ENCODE measurements at regions not wholly inside any gene's neighbourhood (a gene's known extent, or its start where the extent isn't known, plus 50 kb on each side); places are given as distances from the start of the nearest gene placed in this dataset.

DNA sequence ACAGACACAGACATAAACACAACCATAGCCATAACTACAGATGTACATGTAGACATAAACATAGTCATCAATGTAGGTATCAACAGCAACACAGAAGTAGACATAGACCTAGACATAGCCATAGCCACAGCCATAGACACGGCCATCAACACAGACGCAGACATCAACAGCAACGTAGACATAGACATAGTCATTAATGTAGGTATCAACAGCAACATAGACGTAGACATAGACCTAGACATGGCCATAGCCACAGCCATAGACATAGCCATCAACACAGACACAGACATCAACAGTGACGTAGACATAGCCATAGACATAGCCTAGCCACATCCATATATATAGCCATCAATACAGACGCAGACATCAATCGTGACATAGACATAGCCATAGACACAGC is 258.3 kb upstream of the FOXQ1 start:
- TF ChIP-seq NR3C1 (CRISPR knock-in tag; conservative IDR thresholded peaks at IDR 0.05; ENCODE audit: low read depth) = no peak
- TF ChIP-seq FOXJ3 (CRISPR knock-in tag; IDR thresholded peaks at IDR 0.05; ENCODE audit: borderline replicate concordance) = no peak
- Mint-ChIP-seq H3K27me3 (ENCODE audit: low read depth) (no peaks in the 10 kb centered on the region; the same call in 1 of the 2 replicates), H3K36me3 (no peaks in the 10 kb centered on the region), H3K4me3 (no peak overlapping the region), H3K9me3 (peaks cover 9% of the 10 kb centered on the region), H3K27ac (no peak overlapping the region), H3K4me1 (0 out of 2 replicates have a peak, but pooled peaks cover 4% of the 10 kb centered on the region)
- ChIA-PET CTCF (no interaction called here), POLR2A (no interaction called here)
- no peak for DNase-seq (ENCODE audit: low spot score)
- no peak for ATAC-seq

DNA sequence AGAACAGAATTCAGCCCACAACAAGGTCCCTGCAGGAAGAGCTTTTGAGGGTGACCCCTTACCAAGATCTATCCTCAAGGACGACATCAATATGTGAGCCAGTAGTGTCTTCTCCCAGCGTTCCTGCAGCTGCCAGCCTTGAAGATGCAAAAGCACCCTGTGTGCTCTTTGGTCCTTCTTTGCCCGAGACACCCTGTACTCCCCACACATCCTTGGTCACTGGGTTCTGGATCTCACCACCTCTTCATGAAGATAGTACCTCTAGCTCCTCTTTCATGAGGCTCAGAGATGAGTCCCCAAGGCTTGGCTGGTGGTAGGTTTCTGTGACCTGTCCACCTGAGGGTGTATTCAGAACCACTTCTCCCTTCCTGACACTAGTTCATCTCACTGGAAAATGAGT is 259.6 kb upstream of the FOXQ1 start:
- CTCF ChIA-PET = no interaction called here
- Mint-ChIP-seq H3K27me3 (ENCODE audit: low read depth) (no peaks in the 10 kb centered on the region; the same call in 1 of the 2 replicates), H3K27ac (no peak overlapping the region), H3K4me3 (no peak overlapping the region), H3K4me1 (0 out of 2 replicates have a peak, but pooled peaks cover 4% of the 10 kb centered on the region), H3K9me3 (peaks cover 9% of the 10 kb centered on the region), H3K36me3 (no peaks in the 10 kb centered on the region)
- POLR2A ChIA-PET = no interaction called here
- no peak for DNase-seq (ENCODE audit: low spot score)
- no peak for TF ChIP-seq NFYB (CRISPR knock-in tag; conservative IDR thresholded peaks at IDR 0.05; ENCODE audit: low read depth)
- no peak for TF ChIP-seq ESRRA (CRISPR knock-in tag; IDR thresholded peaks at IDR 0.05; ENCODE audit: borderline replicate concordance)
- no peak for TF ChIP-seq ELF4 (CRISPR knock-in tag; IDR thresholded peaks at IDR 0.05; ENCODE audit: low read depth)
- TF ChIP-seq ZNF121 (CRISPR knock-in tag; IDR thresholded peaks at IDR 0.05) = no peak
- TF ChIP-seq ZNF416 (CRISPR knock-in tag; IDR thresholded peaks at IDR 0.05) = no peak
- no peak for TF ChIP-seq FOXJ3 (CRISPR knock-in tag; IDR thresholded peaks at IDR 0.05; ENCODE audit: borderline replicate concordance)
- TF ChIP-seq, protein P1, sequence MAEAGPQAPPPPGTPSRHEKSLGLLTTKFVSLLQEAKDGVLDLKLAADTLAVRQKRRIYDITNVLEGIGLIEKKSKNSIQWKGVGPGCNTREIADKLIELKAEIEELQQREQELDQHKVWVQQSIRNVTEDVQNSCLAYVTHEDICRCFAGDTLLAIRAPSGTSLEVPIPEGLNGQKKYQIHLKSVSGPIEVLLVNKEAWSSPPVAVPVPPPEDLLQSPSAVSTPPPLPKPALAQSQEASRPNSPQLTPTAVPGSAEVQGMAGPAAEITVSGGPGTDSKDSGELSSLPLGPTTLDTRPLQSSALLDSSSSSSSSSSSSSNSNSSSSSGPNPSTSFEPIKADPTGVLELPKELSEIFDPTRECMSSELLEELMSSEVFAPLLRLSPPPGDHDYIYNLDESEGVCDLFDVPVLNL (CRISPR knock-in tag; IDR thresholded peaks at IDR 0.05; ENCODE audit: borderline replicate concordance, low read depth) = no peak
- TF ChIP-seq TP53 (CRISPR knock-in tag; IDR thresholded peaks at IDR 0.05) = no peak
- no peak for TF ChIP-seq ETV6 (CRISPR knock-in tag; IDR thresholded peaks at IDR 0.05)
- TF ChIP-seq, protein P2, sequence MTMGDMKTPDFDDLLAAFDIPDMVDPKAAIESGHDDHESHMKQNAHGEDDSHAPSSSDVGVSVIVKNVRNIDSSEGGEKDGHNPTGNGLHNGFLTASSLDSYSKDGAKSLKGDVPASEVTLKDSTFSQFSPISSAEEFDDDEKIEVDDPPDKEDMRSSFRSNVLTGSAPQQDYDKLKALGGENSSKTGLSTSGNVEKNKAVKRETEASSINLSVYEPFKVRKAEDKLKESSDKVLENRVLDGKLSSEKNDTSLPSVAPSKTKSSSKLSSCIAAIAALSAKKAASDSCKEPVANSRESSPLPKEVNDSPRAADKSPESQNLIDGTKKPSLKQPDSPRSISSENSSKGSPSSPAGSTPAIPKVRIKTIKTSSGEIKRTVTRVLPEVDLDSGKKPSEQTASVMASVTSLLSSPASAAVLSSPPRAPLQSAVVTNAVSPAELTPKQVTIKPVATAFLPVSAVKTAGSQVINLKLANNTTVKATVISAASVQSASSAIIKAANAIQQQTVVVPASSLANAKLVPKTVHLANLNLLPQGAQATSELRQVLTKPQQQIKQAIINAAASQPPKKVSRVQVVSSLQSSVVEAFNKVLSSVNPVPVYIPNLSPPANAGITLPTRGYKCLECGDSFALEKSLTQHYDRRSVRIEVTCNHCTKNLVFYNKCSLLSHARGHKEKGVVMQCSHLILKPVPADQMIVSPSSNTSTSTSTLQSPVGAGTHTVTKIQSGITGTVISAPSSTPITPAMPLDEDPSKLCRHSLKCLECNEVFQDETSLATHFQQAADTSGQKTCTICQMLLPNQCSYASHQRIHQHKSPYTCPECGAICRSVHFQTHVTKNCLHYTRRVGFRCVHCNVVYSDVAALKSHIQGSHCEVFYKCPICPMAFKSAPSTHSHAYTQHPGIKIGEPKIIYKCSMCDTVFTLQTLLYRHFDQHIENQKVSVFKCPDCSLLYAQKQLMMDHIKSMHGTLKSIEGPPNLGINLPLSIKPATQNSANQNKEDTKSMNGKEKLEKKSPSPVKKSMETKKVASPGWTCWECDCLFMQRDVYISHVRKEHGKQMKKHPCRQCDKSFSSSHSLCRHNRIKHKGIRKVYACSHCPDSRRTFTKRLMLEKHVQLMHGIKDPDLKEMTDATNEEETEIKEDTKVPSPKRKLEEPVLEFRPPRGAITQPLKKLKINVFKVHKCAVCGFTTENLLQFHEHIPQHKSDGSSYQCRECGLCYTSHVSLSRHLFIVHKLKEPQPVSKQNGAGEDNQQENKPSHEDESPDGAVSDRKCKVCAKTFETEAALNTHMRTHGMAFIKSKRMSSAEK (CRISPR knock-in tag; IDR thresholded peaks at IDR 0.05; ENCODE audit: borderline replicate concordance) = no peak
- TF ChIP-seq SMAD4 (CRISPR knock-in tag; IDR thresholded peaks at IDR 0.05) = no peak
- no peak for TF ChIP-seq CREM (CRISPR knock-in tag; IDR thresholded peaks at IDR 0.05)
- TF ChIP-seq, protein P3, sequence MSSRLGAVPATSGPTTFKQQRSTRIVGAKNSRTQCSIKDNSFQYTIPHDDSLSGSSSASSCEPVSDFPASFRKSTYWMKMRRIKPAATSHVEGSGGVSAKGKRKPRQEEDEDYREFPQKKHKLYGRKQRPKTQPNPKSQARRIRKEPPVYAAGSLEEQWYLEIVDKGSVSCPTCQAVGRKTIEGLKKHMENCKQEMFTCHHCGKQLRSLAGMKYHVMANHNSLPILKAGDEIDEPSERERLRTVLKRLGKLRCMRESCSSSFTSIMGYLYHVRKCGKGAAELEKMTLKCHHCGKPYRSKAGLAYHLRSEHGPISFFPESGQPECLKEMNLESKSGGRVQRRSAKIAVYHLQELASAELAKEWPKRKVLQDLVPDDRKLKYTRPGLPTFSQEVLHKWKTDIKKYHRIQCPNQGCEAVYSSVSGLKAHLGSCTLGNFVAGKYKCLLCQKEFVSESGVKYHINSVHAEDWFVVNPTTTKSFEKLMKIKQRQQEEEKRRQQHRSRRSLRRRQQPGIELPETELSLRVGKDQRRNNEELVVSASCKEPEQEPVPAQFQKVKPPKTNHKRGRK (CRISPR knock-in tag; IDR thresholded peaks at IDR 0.05; ENCODE audit: borderline replicate concordance) = no peak
- no peak for ATAC-seq

DNA sequence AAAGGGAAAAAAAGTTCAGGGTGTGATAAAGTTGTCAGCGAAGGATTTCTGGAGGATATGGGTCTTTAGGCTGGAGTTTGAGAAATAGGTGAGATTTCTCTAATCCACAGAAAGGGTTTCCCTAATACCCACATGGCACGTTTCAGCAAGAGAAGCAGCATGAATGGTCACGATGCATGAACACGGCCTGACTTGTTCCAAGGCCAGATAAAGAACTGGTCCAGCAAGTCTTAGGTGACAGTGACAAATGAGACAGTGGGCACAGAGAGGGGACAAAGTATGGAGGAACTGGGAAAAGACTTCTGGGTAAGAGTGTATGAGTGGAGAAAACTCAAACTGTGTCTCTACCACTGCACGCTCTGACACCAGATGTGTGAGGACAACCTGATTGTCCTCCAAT is 262.0 kb upstream of the FOXQ1 start:
- Mint-ChIP-seq H3K27ac (no peak overlapping the region), H3K4me1 (no peaks in the 10 kb centered on the region), H3K4me3 (no peak overlapping the region), H3K9me3 (peaks cover 9% of the 10 kb centered on the region), H3K36me3 (no peaks in the 10 kb centered on the region), H3K27me3 (ENCODE audit: low read depth) (no peaks in the 10 kb centered on the region; the same call in 1 of the 2 replicates)
- DNase-seq (ENCODE audit: low spot score) = no peak
- no peak for ATAC-seq
- ChIA-PET POLR2A (no interaction called here), CTCF (no interaction called here)
- TF ChIP-seq NFATC4 (CRISPR knock-in tag; IDR thresholded peaks at IDR 0.05) (no peak), TCF7 (CRISPR knock-in tag; IDR thresholded peaks at IDR 0.05; ENCODE audit: low read depth) (no peak), SOX15 (CRISPR knock-in tag; IDR thresholded peaks at IDR 0.05) (no peak)
- TF ChIP-seq, protein P4, sequence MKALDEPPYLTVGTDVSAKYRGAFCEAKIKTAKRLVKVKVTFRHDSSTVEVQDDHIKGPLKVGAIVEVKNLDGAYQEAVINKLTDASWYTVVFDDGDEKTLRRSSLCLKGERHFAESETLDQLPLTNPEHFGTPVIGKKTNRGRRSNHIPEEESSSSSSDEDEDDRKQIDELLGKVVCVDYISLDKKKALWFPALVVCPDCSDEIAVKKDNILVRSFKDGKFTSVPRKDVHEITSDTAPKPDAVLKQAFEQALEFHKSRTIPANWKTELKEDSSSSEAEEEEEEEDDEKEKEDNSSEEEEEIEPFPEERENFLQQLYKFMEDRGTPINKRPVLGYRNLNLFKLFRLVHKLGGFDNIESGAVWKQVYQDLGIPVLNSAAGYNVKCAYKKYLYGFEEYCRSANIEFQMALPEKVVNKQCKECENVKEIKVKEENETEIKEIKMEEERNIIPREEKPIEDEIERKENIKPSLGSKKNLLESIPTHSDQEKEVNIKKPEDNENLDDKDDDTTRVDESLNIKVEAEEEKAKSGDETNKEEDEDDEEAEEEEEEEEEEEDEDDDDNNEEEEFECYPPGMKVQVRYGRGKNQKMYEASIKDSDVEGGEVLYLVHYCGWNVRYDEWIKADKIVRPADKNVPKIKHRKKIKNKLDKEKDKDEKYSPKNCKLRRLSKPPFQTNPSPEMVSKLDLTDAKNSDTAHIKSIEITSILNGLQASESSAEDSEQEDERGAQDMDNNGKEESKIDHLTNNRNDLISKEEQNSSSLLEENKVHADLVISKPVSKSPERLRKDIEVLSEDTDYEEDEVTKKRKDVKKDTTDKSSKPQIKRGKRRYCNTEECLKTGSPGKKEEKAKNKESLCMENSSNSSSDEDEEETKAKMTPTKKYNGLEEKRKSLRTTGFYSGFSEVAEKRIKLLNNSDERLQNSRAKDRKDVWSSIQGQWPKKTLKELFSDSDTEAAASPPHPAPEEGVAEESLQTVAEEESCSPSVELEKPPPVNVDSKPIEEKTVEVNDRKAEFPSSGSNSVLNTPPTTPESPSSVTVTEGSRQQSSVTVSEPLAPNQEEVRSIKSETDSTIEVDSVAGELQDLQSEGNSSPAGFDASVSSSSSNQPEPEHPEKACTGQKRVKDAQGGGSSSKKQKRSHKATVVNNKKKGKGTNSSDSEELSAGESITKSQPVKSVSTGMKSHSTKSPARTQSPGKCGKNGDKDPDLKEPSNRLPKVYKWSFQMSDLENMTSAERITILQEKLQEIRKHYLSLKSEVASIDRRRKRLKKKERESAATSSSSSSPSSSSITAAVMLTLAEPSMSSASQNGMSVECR (CRISPR knock-in tag; IDR thresholded peaks at IDR 0.05; ENCODE audit: borderline replicate concordance) = no peak
